Activated gamma-delta T cell treated with Interleukin-2 at 50 U/mL for 16 hours (primary cell): ENCODE measurements at regions not wholly inside any gene's neighbourhood (a gene's known extent, or its start where the extent isn't known, plus 50 kb on each side); places are given as distances from the start of the nearest gene placed in this dataset.
"Not testable (repeated sequence)": the region's sequence is repeated elsewhere in the genome, so short reads cannot be mapped to it uniquely, and the experiment has no call there.

Experiments used
- DNase-seq: peaks from one replicate; pipeline ENCODE4 v3.0.0-alpha.2; 2020

DNA sequence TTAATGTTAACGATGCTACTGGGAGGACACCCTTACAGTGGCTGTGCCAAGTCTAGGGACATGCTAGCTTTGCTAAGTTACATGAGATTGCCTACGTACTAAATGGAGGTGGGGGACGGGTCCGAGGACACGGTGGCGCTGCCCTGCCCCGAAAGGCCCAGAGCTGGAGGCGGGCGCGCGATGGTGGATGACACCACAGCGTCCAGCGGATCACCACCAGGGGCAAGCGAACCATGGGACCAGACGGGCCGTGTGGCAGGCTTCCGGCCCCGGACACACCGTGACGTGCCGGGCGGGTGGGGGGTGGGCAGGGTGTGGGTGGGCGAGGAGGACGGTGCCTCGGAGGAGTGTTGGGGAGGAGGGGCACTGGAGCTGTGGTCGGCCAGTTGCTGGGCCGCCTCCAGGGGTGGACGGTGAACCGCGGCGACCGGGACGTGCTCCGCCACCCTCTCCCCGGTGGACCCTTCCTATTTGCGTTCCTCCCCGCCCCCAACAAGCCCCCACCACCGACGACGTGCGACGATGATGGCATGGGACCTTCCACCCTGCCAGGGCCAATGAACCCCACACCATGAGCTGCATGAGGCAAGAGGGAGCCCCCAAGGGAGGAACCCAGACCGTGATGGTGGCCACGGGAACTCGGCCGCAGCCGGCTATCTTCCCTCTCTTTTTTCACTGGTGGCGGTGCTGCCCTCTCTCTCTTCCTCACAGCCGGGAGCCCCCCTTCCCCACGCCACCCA, 773.3 kb upstream of the DEFB115 start:
- DNase-seq = no peak

DNA sequence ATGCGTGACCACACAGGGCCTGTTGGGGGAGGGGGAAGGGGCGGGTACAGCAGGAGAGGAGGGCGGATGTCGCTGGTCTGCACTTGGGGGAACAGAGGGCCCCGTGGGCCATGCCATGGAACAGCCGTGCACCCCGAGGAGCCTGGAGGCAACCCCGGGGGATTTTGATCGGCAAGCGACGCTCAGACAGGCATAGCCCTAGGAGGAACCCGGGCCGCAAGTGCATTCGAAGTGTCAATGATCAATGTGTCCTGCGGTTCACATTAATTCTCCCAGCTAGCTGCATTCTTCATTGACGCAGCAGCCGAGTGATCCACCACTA, 772.8 kb upstream of the DEFB115 start:
- DNase-seq = no peak

DNA sequence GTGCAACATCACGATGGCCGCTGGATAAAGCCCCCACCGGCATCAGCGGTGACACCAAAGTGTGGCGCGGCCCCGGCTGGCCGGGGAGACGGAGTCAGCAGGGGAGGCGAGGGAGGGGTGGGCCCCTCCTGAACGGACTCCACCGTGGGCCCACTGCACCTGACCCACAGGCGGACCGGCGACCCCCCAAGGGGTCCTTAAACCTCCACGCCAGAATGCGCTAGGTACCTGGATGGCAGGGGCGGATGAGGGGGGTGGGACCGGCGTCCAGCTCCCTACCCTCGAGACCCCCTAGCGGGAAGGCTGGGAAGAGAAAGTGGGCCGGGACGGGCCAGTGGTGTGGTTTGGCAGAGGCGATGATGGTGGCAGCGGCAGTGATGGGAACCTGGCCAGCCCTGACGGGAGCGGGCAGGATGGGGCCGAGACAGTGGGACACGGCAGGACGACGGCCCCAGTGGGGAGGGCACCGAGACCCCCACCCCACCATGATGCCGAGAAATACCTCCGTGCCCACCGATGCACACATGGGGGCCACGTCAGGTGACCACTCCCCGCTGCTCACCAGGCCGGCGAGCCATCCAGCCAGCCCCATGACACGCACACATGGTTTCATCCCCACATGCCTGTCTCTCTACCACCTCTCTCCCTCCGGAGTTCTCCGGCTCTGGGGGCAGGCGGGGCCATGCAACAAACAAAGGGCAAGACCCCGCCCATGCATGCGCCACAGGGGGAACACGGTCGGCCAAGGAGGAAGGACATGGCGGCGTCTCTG, 771.9 kb upstream of the DEFB115 start:
- no peak for DNase-seq

- DNase-seq = no peak
These were observed 771.4 kb upstream of the DEFB115 start for GRCh38 chr20:30486103-30486478.

GRCh38 chr20:30487461-30487860, 770.0 kb upstream of the DEFB115 start:
- not testable (repeated sequence) for DNase-seq

DNA sequence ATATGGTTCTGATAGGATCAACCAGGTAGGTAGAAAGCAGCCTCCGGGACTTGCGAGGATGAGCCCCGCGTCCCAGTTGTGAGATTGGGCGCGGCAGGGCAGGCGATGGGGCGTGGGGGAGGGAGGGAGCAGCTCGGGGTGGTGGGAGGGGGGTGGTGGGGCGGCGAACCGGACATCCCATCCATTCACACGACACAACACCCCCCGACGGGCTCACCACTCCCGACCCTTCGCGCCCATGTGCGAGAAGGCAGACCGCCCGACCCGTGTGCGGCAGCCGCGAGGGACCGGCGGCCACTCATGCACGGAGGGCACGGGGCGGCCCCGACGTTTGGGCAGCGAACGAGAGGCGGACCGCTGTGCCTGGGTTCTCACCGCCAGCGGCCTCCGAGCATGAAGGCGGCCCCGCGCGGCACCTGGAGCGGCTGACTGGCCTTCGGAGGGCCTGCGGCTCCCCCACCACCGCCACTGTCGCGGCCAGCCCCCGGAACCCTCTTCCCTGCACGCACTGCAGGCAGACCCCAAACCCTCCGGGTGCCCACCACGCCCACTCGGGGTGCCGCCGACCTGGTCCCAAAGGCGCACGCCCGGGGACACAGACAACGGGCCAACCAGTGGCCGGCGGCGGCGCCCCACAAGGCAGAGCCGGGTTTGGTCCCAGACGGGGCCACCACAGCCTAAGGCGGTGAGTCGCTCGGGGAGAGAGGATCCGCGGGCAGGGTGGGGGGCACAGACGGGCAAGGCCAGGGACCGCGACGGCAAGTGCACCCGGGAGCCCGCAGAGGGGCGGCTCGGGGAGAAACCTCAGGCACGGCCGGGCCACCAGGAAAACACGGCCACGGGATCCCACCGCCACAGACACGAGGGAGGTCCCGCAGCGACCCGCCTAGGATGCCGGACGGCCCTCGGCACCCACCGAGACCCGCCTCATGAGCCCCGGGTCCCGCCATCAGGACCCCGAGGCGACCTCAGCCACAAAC, 769.2 kb upstream of the DEFB115 start:
- no peak for DNase-seq

GRCh38 chr20:30488941-30489613, 768.4 kb upstream of the DEFB115 start:
- DNase-seq = no peak

GRCh38 chr20:30489614-30490003, 767.9 kb upstream of the DEFB115 start:
- no peak for DNase-seq

- no peak for DNase-seq
These were observed 766.4 kb upstream of the DEFB115 start for GRCh38 chr20:30491016-30491415.

DNA sequence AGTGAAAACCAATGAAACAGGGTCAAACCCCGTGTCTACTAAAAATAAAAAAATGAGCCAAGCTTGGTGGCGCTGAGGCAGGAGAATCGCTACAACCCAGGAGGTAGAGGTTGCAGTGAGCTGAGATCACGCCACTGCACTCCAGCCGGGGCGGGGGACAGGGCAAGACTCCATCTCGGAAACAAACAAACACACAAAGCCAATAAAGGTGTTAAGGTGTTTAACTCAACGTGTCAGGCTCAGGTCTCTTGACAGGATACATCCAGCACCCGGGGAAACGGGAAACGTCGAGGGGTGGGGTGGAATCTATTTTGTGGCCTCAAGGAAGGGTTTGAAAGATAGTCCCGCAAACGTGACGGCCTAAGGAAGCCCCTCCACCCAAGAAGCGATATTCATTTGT, 760.8 kb upstream of the DEFB115 start:
- not testable (repeated sequence) for DNase-seq

DNA sequence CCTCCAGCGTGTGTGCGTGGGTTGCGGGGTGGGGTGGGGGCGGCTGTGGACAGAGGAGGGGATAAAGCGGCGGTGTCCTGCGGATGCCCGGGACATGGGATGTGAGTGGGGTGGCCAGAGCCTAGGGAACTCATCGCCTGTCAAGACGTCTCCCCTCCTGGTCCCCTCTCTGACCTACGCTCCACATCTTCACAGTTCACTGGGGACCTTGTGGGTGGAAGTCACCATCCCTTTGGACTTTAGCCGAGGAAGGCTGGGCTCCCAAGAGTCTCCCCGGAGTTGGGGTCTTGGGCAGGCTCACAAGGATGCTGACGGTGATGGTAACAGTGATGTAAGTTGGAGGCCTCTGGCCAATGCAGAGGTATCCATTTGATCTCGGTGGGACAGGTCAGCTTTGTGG, 760.3 kb upstream of the DEFB115 start:
- not testable (repeated sequence) for DNase-seq

DNA sequence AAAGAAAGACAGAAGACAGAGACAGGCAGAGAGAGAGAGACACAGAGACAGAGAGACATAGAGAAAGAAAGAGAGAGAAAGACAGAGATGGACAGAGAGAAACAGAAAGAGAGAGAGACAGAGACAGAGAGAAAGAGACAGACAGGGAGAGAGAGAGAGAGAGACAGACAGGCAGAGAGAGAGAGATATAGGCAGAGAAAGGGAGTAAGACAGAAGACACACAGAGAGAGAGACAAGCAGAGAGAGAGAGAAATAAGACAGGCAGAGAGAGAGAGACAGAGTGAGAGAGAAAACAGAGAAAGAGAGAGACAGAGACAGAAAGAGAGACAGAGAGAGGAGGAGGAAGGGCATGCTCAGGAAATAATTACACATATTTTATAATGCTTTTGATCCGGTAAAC, 758.3 kb upstream of the DEFB115 start:
- no peak for DNase-seq

DNA sequence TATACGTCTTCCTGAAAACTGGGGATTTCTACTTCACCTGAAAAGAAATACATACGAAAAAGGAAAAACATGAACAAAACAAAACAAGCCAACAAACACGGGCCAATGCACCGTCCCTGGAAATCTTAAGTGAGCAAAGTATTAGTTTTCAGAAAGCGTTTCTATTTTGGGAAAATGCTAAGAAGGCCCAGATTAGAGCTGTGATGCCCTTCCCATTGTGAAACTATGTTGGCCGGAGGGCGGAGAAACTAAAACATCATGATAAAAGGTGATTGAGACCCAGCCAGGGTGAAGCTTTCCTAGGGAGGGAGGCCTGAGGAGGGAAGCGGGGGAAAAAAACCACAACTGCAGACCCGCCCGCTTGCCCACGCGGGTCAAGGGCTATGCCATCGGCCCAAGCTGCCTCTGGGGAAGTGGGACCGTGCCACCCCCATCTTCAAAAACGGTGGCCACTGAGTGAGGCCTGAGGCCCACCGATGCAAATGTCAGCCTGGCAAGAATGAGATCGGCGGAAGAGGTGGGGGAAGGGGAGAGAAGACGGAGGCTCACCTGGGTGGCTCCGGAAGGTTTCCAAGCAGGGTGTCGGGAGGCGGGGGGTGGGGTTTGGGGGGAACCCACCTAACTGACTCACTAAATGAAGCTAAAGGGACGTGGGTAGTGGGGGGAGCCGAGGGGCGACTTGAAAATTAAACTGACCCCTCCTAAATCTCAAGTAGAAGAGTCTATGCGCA, 757.6 kb upstream of the DEFB115 start:
- not testable (repeated sequence) for DNase-seq

GRCh38 chr20:30500447-30500820, 757.0 kb upstream of the DEFB115 start:
- DNase-seq = not testable (repeated sequence)

DNA sequence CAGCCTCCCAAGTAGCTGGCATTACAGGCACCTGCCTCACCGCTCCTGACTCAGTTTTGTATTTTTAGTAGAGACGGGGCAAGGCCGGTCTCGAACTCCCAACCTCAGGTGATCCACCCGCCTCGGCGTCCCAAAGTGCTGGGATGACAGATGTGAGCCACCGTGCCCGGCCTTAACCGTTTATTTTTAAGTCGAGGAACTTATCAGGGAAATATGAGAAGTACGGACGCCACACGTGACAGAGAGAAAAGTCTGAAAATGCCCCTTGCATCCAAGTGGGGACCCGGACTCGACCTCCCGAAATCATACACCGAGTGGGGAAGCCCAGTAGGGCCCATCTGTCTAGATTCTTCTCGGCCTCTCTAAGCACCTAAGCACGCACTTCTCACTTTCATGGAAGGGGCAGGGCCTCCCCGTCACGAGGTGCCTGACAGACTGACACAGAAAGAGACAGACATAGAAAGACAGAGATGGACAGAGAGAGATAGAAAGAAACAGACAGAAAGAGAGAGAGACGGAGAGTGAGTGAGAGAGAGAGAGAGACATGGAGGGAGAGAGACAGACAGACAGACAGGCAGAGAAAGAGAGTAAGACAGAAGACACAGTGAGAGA, 756.5 kb upstream of the DEFB115 start:
- DNase-seq = no peak

- no peak for DNase-seq
These were observed 754.8 kb upstream of the DEFB115 start for GRCh38 chr20:30502670-30503069.

GRCh38 chr20:30503204-30503603, 754.3 kb upstream of the DEFB115 start:
- DNase-seq = not testable (repeated sequence)

- no peak for DNase-seq
These were observed 753.4 kb upstream of the DEFB115 start for GRCh38 chr20:30503992-30504570.

- no peak for DNase-seq
These were observed 751.9 kb upstream of the DEFB115 start for GRCh38 chr20:30505566-30505965.

GRCh38 chr20:30506100-30506499, 751.4 kb upstream of the DEFB115 start:
- DNase-seq = no peak

GRCh38 chr20:30508382-30508781, 749.1 kb upstream of the DEFB115 start:
- not testable (repeated sequence) for DNase-seq
